Brain pericyte (primary cell): ENCODE measurements at regions not wholly inside any gene's neighbourhood (a gene's known extent, or its start where the extent isn't known, plus 50 kb on each side); places are given as distances from the start of the nearest gene placed in this dataset.

Source experiments
- DNase-seq: peaks from one replicate; pipeline ENCODE4 v3.0.0-alpha.2; 2012; ENCODE audit warnings: low read depth, low spot score

GRCh38 chr4:92106816-92107215, 196.9 kb upstream of the GRID2 start:
- DNase-seq = no peak

- no peak for DNase-seq
Observed at GRCh38 chr4:92111493-92111892, 192.3 kb upstream of the GRID2 start.

DNA sequence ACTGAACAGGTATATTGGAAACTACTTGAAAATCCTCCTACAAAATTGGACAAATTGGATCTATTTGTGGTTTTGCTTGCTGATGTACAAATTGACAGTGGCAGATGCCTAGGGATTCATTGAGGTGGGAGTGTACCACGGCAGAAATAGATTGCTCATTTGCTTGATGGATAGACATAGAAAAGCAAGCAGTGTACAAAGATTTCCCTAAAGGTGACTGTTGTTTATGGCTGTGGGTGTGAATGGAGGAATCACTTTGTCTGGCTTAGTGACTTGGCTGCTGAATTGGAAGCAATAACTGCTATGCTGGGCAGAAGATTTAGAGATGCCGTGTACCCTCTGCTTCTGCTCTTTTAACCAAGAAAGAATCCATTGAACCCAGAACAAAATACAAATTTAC, 191.0 kb upstream of the GRID2 start:
- DNase-seq = no peak

DNA sequence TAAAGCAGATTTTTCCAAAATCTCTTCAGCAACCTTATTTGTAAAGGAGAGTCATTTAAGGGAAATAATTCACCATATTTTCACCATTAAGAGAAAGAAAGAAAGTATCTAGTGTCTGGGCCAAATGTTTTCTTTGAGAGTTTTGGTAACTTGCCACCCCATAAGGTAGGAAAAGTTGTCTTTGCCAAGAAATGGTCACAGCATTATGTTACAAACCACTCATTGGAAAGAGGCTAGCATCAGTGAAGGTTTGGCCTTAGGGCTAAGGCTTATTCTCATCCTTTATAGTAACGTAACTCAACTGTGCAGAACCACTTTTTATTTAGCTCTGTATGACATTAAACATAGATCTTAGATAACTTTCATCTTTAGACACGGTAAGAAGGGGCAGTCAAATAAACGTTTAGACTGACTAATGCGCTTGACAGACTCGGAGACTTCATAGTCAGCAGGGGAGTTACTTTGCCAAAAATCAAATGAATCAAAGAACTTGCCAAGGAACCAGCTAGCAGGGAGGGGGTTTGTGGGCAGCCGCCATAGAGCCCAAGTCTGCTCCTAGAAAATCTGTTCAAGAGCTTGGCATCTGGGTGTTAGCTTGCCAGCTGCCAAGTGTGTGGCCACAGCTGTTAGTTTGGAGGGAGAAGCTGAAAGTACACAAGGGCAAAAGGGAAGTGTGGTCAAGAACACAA, 182.8 kb upstream of the GRID2 start:
- no peak for DNase-seq

GRCh38 chr4:92122911-92123310, 180.9 kb upstream of the GRID2 start:
- no peak for DNase-seq

GRCh38 chr4:92128676-92129075, 175.1 kb upstream of the GRID2 start:
- DNase-seq = no peak

DNA sequence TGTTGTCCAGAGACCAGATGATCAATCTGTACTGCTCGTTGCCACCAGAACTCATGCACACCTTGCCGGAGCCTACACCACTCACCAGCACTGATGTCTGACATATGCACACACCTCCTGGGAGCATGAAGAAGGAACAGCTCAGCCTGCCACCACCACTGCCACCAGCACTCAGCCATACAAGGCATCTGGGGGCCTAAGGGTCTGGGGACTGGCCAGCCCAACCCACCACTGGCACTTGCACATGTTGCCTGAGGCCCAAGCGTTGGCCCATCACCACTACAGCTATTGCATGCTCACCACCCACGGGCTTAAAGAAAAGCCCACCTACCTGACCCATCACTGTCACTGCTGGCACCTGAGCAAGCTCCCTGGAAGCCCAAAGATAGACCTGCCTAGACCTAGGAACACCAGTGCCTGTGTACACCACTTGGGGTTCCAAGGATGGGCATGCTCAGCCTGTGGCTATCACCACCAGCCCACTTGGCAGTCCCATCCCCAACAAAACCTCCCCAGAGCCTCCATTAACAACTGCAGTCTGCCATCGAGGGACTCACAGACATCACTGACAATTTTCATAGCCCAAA, 174.3 kb upstream of the GRID2 start:
- DNase-seq = no peak

- no peak for DNase-seq
Observed at GRCh38 chr4:92136434-92136833, 167.3 kb upstream of the GRID2 start.

DNA sequence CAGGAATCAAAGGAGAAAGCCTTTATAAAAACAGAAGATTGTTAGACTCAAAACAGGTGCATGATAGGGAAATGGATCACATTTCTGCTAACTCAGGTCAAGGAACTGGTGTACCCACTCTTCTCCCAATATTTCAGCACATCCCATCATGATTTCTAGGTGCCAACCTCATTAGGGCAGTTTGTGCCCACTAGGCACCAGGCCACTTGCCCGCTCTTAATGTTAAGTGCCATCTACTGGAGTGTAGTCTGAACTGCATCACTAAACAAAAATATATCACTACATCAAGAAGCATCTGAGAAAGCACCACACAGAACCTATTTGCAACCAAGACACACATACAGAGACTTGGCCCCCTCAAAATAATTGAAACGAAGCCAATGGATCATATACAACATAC, 140.4 kb upstream of the GRID2 start:
- DNase-seq = no peak

- DNase-seq = no peak
Observed at GRCh38 chr4:92170340-92170739, 133.4 kb upstream of the GRID2 start.

DNA sequence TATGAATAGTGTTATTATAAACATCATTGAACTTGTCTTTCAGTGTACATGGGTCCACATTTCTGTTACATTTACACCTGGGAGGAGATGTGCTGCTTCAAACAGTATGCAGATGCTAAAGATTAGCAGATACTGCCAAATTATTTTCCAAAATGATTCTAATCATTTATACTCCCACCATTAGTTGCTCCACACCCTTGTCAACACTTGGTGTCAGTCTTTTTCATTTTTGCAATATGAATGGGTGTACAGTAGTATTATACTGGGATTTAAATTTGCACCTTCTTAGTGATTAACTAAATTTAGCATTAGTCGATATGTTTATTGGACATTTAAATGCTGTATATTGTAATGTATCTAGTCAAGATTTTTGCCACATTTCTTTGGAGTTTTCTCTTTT, 131.6 kb upstream of the GRID2 start:
- DNase-seq = no peak

- DNase-seq = no peak
Observed at GRCh38 chr4:92175250-92175649, 128.5 kb upstream of the GRID2 start.

GRCh38 chr4:92182006-92182735, 121.6 kb upstream of the GRID2 start:
- DNase-seq = no peak

DNA sequence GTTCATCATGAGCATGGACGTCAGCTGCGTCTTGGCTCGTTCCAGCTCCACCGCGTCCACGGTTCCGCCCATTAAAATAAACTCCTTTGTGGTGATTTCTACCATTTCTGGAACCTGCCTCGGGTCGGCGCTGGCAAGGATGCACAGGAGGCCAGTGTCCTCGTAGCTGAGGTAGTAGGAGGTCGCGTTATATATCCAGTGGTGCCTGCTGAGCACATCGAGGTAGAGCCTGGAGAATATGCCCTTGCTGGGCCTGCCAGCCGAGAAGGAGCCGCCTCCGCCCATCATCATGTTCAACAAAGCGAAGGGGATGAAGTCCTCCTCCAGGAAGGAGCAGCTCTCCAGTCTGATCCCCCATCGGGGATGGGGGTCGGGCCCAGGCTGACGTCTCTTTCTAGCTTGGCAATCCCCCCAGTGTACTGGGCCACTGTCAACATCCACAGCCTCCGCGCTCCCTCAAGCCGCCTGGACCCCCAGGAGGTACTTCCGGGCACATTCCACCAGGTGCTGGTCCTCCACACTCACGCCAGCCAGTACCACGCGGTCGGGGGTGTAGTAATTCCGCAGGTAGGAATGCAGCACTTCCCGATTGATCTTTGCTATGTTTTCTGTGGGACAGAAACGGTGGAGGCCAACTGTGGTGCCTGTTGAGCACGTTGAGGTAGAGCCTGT, 120.9 kb upstream of the GRID2 start:
- no peak for DNase-seq

- DNase-seq = no peak
Observed at GRCh38 chr4:92183825-92184224, 119.9 kb upstream of the GRID2 start.

DNA sequence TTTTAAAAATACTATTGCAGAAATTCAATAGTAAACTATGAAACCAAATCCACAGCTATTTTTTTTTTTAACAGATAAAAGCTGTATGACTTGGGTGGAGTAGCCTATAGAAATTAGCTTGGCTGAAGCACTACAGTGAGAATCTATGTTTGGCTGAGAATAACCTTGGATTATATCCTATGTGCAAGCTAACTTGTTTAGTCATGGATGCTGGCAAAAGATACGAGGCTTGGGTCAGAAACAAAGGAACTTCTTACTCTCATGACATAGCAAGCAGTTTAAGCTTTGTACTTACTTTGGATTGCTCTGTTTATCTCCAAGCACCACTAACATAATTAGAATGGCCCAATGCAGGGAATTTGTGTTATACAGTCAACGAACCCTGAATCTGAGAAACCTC, 119.2 kb upstream of the GRID2 start:
- no peak for DNase-seq

- DNase-seq = no peak
Observed at GRCh38 chr4:92186239-92186638, 117.5 kb upstream of the GRID2 start.

DNA sequence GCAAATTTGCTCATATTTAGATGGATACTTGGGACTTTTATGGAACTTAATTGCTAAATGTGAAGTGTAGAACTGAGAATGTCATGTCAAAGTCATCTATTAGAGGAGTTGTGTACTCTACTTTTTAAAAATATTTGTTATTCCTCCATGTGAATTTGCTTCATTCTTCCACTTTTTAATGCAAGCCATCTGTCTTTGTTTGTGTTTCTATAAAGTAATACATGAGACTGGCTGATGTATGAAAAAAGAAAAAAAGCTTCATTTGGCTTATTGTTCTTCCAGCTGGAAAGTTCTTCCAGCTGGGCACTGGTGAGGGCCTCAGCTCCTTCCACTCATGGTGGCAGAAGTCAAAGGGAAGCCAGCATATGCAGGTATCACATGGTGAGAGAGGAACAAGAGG, 114.6 kb upstream of the GRID2 start:
- peak; percentile 3 for DNase-seq

DNA sequence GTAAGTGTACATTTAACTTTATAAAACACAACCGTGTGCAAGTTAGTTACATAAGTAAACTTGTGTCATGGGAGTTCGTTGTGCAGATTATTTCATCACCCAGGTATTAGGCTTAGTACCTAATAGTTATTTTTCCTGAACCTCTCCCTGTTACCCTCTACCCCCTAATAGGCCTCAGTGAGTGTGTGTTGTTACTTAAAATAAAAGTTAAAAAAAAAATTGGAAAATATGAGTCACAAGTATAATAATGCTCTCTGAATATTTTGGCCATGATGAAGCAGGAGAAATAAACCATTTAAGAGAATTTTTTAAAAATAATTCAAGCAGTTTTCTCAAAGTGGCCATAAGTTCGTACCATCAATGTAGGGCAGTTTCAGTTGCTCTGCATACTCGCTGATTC, 105.1 kb upstream of the GRID2 start:
- DNase-seq = peak; percentile 6

GRCh38 chr4:92199135-92199534, 104.6 kb upstream of the GRID2 start:
- DNase-seq = no peak

GRCh38 chr4:92210906-92211305, 92.9 kb upstream of the GRID2 start:
- no peak for DNase-seq

DNA sequence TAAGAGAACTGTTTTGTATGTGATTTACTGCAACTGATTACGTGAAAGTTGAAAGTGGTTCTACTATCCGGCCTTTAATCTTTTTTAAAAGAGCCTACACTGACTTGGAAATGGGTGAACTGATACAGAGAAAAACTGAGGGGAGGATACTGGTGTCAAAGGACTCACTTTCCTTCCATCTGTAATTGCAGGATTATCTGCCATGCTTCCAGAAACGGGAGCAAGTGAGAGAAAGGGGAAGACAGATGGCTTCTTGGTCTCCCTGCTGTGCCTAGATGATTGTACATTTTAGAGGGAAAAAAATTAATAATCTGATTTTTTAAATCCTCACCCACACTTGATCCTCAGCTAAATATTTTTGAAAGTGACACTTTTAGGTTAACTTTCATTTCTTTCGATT, 88.3 kb upstream of the GRID2 start:
- DNase-seq = no peak

DNA sequence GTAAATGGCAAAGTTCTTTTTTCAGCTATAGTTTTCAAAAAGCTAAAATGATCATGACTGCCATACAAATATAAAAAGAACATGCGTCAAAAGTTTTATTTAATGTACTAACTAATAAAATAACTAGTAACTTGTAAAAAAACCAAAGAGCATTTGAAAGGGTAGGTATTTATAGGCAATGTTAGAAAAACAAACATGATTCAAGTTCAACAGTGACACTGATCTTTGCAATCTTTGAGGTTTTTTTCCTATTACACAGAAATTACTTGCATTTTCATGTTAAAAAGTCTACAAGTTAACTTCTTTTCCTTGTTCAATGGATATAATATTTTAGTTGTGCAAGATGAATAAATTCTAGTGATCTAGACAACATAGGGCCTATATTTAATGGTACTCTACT, 72.3 kb upstream of the GRID2 start:
- DNase-seq = no peak
